Loucy (cell line): ENCODE measurements at regions not wholly inside any gene's neighbourhood (a gene's known extent, or its start where the extent isn't known, plus 50 kb on each side); places are given as distances from the start of the nearest gene placed in this dataset.
"Not testable (repeated sequence)": the region's sequence is repeated elsewhere in the genome, so short reads cannot be mapped to it uniquely, and the experiment has no call there.

Experiments
- H2AFZ ChIP-seq: fragments of 200-600 bp; sonication (generic); 2 replicates; pipeline ENCODE4 v1.6.0; 2016; ENCODE audit warnings: antibody characterized with exemption, mild to moderate bottlenecking, low read length, moderate library complexity
- H3F3A ChIP-seq: fragments of 200-600 bp; 2 replicates; pipeline ENCODE4 v1.6.0; 2016; ENCODE audit warnings: antibody characterized with exemption, low read depth, mild to moderate bottlenecking
- H3K27me3 ChIP-seq: fragments of 200-600 bp; sonication (generic); 2 replicates; pipeline ENCODE4 v1.6.1; 2014; ENCODE audit warnings: low read length, mild to moderate bottlenecking; ENCODE audit not compliant: insufficient read depth, poor library complexity, severe bottlenecking
- H3K36me3 ChIP-seq: fragments of 200-600 bp; sonication (generic); 2 replicates; pipeline ENCODE4 v1.6.1; 2016; ENCODE audit warnings: low read length; ENCODE audit not compliant: insufficient read depth
- H3K4me1 ChIP-seq: fragments of 200-600 bp; sonication (generic); 2 replicates; pipeline ENCODE4 v1.5.1; 2014; ENCODE audit warnings: low read length, mild to moderate bottlenecking; ENCODE audit not compliant: insufficient read depth, poor library complexity, severe bottlenecking
- H3K4me2 ChIP-seq: fragments of 200-600 bp; sonication (generic); 2 replicates; pipeline ENCODE4 v1.6.0; 2014; ENCODE audit warnings: antibody characterized with exemption, low read length, low read depth, mild to moderate bottlenecking; ENCODE audit not compliant: poor library complexity, severe bottlenecking
- H3K4me3 ChIP-seq: fragments of 200-600 bp; sonication (generic); 2 replicates; pipeline ENCODE4 v1.5.1; 2014; ENCODE audit warnings: low read length, mild to moderate bottlenecking, mixed read lengths; ENCODE audit not compliant: poor library complexity, severe bottlenecking
- H3K79me2 ChIP-seq: fragments of 200-600 bp; sonication (generic); 2 replicates; pipeline ENCODE4 v1.6.1; 2014; ENCODE audit warnings: low read length; ENCODE audit not compliant: insufficient read depth
- H3K9ac ChIP-seq: fragments of 200-600 bp; sonication (generic); 2 replicates; pipeline ENCODE4 v1.6.0; 2014; ENCODE audit warnings: mild to moderate bottlenecking, low read depth, low read length, moderate library complexity; ENCODE audit not compliant: poor library complexity, severe bottlenecking
- H3K9me2 ChIP-seq: fragments of 200-600 bp; sonication (generic); replicated peaks from 2 replicates; pipeline ENCODE4 v1.6.1; 2016; ENCODE audit warnings: low read depth, low read length, mixed read lengths
- H3K9me3 ChIP-seq: fragments of 200-600 bp; sonication (generic); 2 replicates; pipeline ENCODE4 v1.6.1; 2014; ENCODE audit warnings: mild to moderate bottlenecking, antibody characterized with exemption, low read length, low read depth; ENCODE audit not compliant: insufficient read depth
- H4K20me1 ChIP-seq: fragments of 200-600 bp; sonication (generic); 2 replicates; pipeline ENCODE4 v1.6.0; 2014; ENCODE audit warnings: antibody characterized with exemption, low read length, mild to moderate bottlenecking; ENCODE audit not compliant: insufficient read depth, poor library complexity, severe bottlenecking
- CTCF ChIP-seq: fragments of 200-600 bp; sonication (generic); conservative IDR thresholded peaks from 2 replicates; pipeline ENCODE4 v1.5.1; 2014; ENCODE audit warnings: mild to moderate bottlenecking, antibody characterized with exemption, low read length
- EZH2phosphoT487 ChIP-seq: fragments of 200-600 bp; IDR thresholded peaks from 2 replicates; pipeline ENCODE4 v1.6.1; 2018; ENCODE audit warnings: antibody characterized with exemption, mild to moderate bottlenecking, moderate library complexity, borderline replicate concordance

GRCh38 chr6:6486595-6486994 is 101.9 kb upstream of the LY86 start:
- no peaks in the 10 kb centered on the region for H3K79me2 ChIP-seq
- H3K36me3 ChIP-seq = no peaks in the 10 kb centered on the region
- no peak overlapping the region for H3K9ac ChIP-seq
- H3K4me3 ChIP-seq = no peak overlapping the region
- no peak overlapping the region for H3K4me2 ChIP-seq
- no peak for TF ChIP-seq CTCF
- no peak for TF ChIP-seq EZH2phosphoT487
- no peaks in the 10 kb centered on the region for H3K9me3 ChIP-seq
- no peaks in the 10 kb centered on the region for H3K4me1 ChIP-seq
- no peaks in the 10 kb centered on the region for H4K20me1 ChIP-seq
- no peaks in the 10 kb centered on the region for H3F3A ChIP-seq
- H2AFZ ChIP-seq = no peak overlapping the region
- H3K9me2 ChIP-seq = no peaks in the 10 kb centered on the region
- no peaks in the 10 kb centered on the region for H3K27me3 ChIP-seq

- no peaks in the 10 kb centered on the region for H3K9me2 ChIP-seq
- no peak for TF ChIP-seq EZH2phosphoT487
- TF ChIP-seq CTCF = no peak
- no peaks in the 10 kb centered on the region for H3K27me3 ChIP-seq
- H3K79me2 ChIP-seq = no peaks in the 10 kb centered on the region
- no peaks in the 10 kb centered on the region for H3F3A ChIP-seq
- H3K36me3 ChIP-seq = no peaks in the 10 kb centered on the region
- no peak overlapping the region for H2AFZ ChIP-seq
- no peaks in the 10 kb centered on the region for H3K9me3 ChIP-seq
- H3K4me1 ChIP-seq = no peaks in the 10 kb centered on the region
- no peak overlapping the region for H3K4me3 ChIP-seq
- H3K4me2 ChIP-seq = no peak overlapping the region
- no peaks in the 10 kb centered on the region for H4K20me1 ChIP-seq
- H3K9ac ChIP-seq = no peak overlapping the region
Measured at GRCh38 chr6:6491761-6492160, 96.8 kb upstream of the LY86 start.

GRCh38 chr6:6492675-6493074 is 95.8 kb upstream of the LY86 start:
- no peak overlapping the region for H3K4me2 ChIP-seq

GRCh38 chr6:6494139-6494538 is 94.4 kb upstream of the LY86 start:
- not testable (repeated sequence) for H3K4me1 ChIP-seq, H4K20me1 ChIP-seq, H3K9me2 ChIP-seq, H3K4me2 ChIP-seq, H3K36me3 ChIP-seq, H3K79me2 ChIP-seq, H3K9me3 ChIP-seq, H2AFZ ChIP-seq, H3K27me3 ChIP-seq, H3K4me3 ChIP-seq, H3K9ac ChIP-seq, H3F3A ChIP-seq

More at GRCh38 chr6:6492675-6493074, 95.8 kb upstream of the LY86 start:
- Histone ChIP-seq H4K20me1 (no peaks in the 10 kb centered on the region), H3K27me3 (no peaks in the 10 kb centered on the region), H3K9me2 (no peaks in the 10 kb centered on the region), H3K9ac (no peak overlapping the region), H3K79me2 (no peaks in the 10 kb centered on the region), H3K4me3 (no peak overlapping the region), H2AFZ (no peak overlapping the region), H3K9me3 (no peaks in the 10 kb centered on the region), H3K36me3 (no peaks in the 10 kb centered on the region), H3F3A (no peaks in the 10 kb centered on the region), H3K4me1 (no peaks in the 10 kb centered on the region)
- no peak for TF ChIP-seq CTCF
- TF ChIP-seq EZH2phosphoT487 = no peak
